Panc1 (cell line): ENCODE measurements at regions not wholly inside any gene's neighbourhood (a gene's known extent, or its start where the extent isn't known, plus 50 kb on each side); places are given as distances from the start of the nearest gene placed in this dataset.

ENCODE experiments used
- CTCF ChIP-seq: fragments of 450-650 bp; IDR thresholded peaks from 2 replicates; pipeline ENCODE4 v1.5.1; 2017; ENCODE audit warnings: mild to moderate bottlenecking
- TCF7L2 ChIP-seq: IDR thresholded peaks from 2 replicates; pipeline ENCODE4 v1.6.1; 2011; ENCODE audit warnings: mild to moderate bottlenecking, low read depth, low read length, inconsistent platforms

DNA sequence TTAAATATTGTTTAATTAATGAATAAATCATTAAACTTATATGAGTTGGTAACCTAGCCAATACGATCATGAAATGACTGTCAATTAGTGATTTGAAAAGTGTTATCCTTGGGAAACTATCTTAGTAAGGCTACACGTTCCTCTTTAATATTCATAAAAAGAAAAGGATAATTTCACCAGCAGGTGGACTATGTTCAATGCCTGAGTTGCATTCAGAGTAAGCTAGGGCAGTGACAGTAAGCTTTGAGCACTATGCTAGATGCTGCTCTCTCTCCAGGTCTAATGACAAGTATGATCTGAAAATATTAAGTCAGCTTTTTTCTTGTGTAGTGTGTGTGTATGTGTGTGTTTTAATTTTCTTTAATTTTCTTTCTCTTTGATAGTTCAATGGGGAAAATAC is 486.3 kb upstream of the PCDH15 start:
- TF ChIP-seq CTCF (peak; percentile 21; the same call in 1 of the 2 replicates), TCF7L2 (no peak)
